ENCODE measurements at regions not wholly inside any gene's neighbourhood (a gene's known extent, or its start where the extent isn't known, plus 50 kb on each side); places are given as distances from the start of the nearest gene placed in this dataset.

DNA sequence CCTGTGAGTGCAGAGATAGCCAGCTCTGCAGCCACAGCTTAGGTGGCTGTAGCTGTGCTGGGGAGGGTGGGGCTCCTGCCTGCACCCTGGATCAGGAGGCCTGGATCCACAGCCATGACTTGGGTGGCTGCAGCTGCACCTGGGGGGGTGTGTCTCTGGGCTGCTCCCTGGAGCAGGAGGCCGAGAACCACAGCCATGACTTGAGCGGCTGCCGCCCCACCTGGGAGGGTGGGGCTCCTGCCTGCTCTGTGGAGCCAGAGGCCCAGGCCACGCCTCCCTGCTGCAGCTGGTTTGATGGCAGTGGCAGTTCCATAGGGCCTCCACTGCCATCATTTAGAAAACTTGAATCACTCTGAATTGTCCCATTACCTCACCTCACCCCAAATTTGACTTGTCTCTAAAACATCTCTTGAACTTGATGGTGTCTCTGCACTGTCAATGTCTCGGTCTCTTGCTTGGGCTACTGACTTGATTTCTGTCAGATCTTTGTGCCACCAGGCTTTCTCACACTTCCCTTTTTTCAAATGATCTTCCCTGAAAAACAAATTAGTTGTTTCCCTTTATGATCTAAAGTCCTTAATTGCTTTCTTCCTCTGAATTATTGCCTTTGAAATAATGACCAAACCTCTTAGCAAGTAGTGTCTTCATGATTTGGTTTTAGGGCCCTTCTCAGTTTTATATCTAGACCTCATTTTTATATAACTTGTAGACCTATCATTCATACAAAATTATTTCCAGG, 313.2 kb upstream of the MME start:
- 0 out of 2 replicates have a peak, but pooled peaks cover 3% of the 10 kb centered on the region for H3K36me3 ChIP-seq (ENCODE audit: insufficient read depth, low read length)
- TF ChIP-seq, protein P1, sequence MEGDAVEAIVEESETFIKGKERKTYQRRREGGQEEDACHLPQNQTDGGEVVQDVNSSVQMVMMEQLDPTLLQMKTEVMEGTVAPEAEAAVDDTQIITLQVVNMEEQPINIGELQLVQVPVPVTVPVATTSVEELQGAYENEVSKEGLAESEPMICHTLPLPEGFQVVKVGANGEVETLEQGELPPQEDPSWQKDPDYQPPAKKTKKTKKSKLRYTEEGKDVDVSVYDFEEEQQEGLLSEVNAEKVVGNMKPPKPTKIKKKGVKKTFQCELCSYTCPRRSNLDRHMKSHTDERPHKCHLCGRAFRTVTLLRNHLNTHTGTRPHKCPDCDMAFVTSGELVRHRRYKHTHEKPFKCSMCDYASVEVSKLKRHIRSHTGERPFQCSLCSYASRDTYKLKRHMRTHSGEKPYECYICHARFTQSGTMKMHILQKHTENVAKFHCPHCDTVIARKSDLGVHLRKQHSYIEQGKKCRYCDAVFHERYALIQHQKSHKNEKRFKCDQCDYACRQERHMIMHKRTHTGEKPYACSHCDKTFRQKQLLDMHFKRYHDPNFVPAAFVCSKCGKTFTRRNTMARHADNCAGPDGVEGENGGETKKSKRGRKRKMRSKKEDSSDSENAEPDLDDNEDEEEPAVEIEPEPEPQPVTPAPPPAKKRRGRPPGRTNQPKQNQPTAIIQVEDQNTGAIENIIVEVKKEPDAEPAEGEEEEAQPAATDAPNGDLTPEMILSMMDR (IDR thresholded peaks at IDR 0.05; ENCODE audit: borderline replicate concordance, extremely low read depth, low read length, poor library complexity, severe bottlenecking): no peak
- TF ChIP-seq EZH2 (IDR thresholded peaks at IDR 0.05; ENCODE audit: borderline replicate concordance, low read depth, low read length, severe bottlenecking): no peak
- ATAC-seq (ENCODE audit: insufficient read depth, low read depth) (no peak; the same call in 2 of the 3 replicates), DNase-seq (no peak)
- no peaks in the 10 kb centered on the region for H4K20me1 ChIP-seq (ENCODE audit: insufficient read depth, low read length)
- no peak overlapping the region for H3K9ac ChIP-seq (ENCODE audit: low read depth, low read length)
- H2AFZ ChIP-seq (ENCODE audit: low read depth, low read length): no peak overlapping the region
- no peak overlapping the region for H3K4me2 ChIP-seq (ENCODE audit: insufficient read depth, low read length)
- H3K4me3 ChIP-seq (ENCODE audit: low read depth in 1 of 2, low read length in 2 of 2): no peak overlapping the region
- H3K4me1 ChIP-seq (ENCODE audit: insufficient read depth, low read length): no peaks in the 10 kb centered on the region
- peaks cover 15% of the 10 kb centered on the region for H3K9me3 ChIP-seq (ENCODE audit: insufficient read depth, low read length, severe bottlenecking)
- no peaks in the 10 kb centered on the region for H3K27me3 ChIP-seq (ENCODE audit: insufficient read depth, low read length, poor library complexity)
- H3K79me2 ChIP-seq (ENCODE audit: insufficient read depth, low read length): no peaks in the 10 kb centered on the region
- no peak overlapping the region for H3K27ac ChIP-seq (ENCODE audit: low read length)

DNA sequence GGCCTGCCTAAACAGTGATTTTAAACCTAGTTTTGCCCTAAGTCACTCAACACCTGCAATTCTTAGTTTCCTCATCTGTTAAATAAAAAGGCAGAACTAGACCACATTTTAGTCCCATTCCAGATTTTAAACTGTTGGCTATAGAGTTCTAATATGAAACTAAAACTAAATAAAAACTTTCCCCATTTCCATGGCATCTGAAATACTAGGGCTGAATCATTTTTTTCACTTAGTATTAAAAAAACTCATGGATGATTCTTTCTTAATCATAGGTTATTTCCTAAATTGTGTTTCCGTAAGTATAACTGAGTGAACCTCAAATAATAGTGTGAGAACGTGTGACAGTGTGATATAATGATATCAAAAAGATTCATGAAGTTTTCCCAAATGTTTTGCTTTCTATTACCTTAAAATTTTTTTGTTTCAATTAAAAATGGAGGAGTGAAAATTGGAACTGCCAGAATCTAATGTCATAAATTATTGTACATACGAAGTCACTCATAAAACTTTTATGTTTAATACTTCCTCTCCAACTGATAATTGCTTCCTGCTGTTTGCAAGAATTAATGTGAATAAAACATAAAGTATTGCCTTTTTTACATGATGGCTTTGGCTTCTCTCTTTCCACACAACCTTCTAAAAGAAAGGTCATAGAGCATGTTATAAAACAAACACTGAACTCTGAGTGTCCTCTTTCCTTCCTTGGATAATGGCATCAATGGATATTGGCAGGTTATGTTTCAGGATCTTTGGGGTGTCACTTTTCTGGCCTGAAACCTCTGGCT, 315.1 kb upstream of the MME start:
- Histone ChIP-seq H3K79me2 (ENCODE audit: insufficient read depth, low read length) (no peaks in the 10 kb centered on the region), H3K9me3 (ENCODE audit: insufficient read depth, low read length, severe bottlenecking) (peaks cover 15% of the 10 kb centered on the region), H4K20me1 (ENCODE audit: insufficient read depth, low read length) (no peaks in the 10 kb centered on the region), H3K4me1 (ENCODE audit: insufficient read depth, low read length) (no peaks in the 10 kb centered on the region), H3K27me3 (ENCODE audit: insufficient read depth, low read length, poor library complexity) (no peaks in the 10 kb centered on the region), H3K36me3 (ENCODE audit: insufficient read depth, low read length) (0 out of 2 replicates have a peak, but pooled peaks cover 3% of the 10 kb centered on the region), H2AFZ (ENCODE audit: low read depth, low read length) (0 out of 2 replicates have a peak overlapping the region, but pooled peaks have one; percentile 35), H3K4me3 (ENCODE audit: low read depth in 1 of 2, low read length in 2 of 2) (no peak overlapping the region), H3K9ac (ENCODE audit: low read depth, low read length) (no peak overlapping the region), H3K27ac (ENCODE audit: low read length) (no peak overlapping the region), H3K4me2 (ENCODE audit: insufficient read depth, low read length) (no peak overlapping the region)
- no peak for TF ChIP-seq EZH2 (IDR thresholded peaks at IDR 0.05; ENCODE audit: borderline replicate concordance, low read depth, low read length, severe bottlenecking)
- TF ChIP-seq, protein P1 (IDR thresholded peaks at IDR 0.05; ENCODE audit: borderline replicate concordance, extremely low read depth, low read length, poor library complexity, severe bottlenecking): no peak
- ATAC-seq (ENCODE audit: insufficient read depth, low read depth): no peak
- DNase-seq: no peak

DNA sequence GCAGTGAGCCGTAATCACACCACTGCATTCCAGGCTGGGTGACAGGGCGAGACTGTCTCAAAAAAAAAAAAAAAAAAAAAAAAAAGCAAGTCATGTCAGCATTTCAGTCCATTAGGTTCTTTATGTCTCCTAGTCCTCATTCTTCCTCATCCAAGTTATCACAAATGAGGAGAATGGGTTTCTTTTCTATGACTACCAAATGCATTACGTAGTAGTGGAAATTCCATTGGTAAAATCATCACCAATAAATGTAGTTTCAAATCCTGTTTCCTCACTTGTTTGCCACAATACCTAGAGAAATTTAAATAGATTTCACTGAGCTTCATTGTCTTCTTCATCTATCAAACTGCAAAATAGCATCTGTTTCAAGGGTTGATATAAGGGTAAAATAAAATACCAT, 317.6 kb upstream of the MME start:
- no peak overlapping the region for H3K4me3 ChIP-seq (ENCODE audit: low read depth in 1 of 2, low read length in 2 of 2)
- no peaks in the 10 kb centered on the region for H3K79me2 ChIP-seq (ENCODE audit: insufficient read depth, low read length)
- no peak overlapping the region for H3K27ac ChIP-seq (ENCODE audit: low read length)
- no peak for ATAC-seq (ENCODE audit: insufficient read depth, low read depth)
- TF ChIP-seq, protein P1 (IDR thresholded peaks at IDR 0.05; ENCODE audit: borderline replicate concordance, extremely low read depth, low read length, poor library complexity, severe bottlenecking): no peak
- TF ChIP-seq EZH2 (IDR thresholded peaks at IDR 0.05; ENCODE audit: borderline replicate concordance, low read depth, low read length, severe bottlenecking): no peak
- no peaks in the 10 kb centered on the region for H4K20me1 ChIP-seq (ENCODE audit: insufficient read depth, low read length)
- H3K9me3 ChIP-seq (ENCODE audit: insufficient read depth, low read length, severe bottlenecking): peaks cover 15% of the 10 kb centered on the region
- no peak for DNase-seq
- 0 out of 2 replicates have a peak, but pooled peaks cover 3% of the 10 kb centered on the region for H3K36me3 ChIP-seq (ENCODE audit: insufficient read depth, low read length)
- H2AFZ ChIP-seq (ENCODE audit: low read depth, low read length): no peak overlapping the region
- H3K4me2 ChIP-seq (ENCODE audit: insufficient read depth, low read length): no peak overlapping the region
- no peak overlapping the region for H3K9ac ChIP-seq (ENCODE audit: low read depth, low read length)
- peaks cover 6% of the 10 kb centered on the region; the same call in 1 of the 2 replicates for H3K4me1 ChIP-seq (ENCODE audit: insufficient read depth, low read length)
- H3K27me3 ChIP-seq (ENCODE audit: insufficient read depth, low read length, poor library complexity): no peaks in the 10 kb centered on the region
